Stimulated activated CD4-positive, alpha-beta T cell treated with anti-CD3 and anti-CD28 coated beads, Interleukin-2, amount 100 ng/mL, for 4 hours (primary cell): ENCODE measurements at regions not wholly inside any gene's neighbourhood (a gene's known extent, or its start where the extent isn't known, plus 50 kb on each side); places are given as distances from the start of the nearest gene placed in this dataset.

ENCODE experiments used
- DNase-seq: peaks from one replicate; pipeline ENCODE4 v3.0.0-alpha.2; 2020; ENCODE audit warnings: low read depth

- no peak for DNase-seq
Observed at GRCh38 chr3:11089931-11090330, 64.4 kb upstream of the HRH1 start.

DNA sequence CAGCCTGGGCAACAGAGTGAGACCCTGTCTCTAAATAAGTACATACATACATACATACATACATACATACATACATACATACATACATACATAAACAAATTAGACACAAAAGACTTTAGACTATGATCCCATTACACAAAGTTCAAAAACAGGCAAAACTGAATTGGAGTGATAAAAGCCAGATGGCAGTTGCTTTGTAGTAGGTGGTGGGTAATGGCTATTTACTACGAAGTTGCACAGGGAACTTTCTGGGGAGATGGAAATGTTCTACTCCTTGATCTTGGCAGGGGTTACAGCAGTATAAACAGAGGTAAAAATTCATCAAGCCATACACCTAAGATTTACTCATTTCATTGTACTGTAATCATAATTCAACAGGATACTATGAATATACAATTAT, 63.7 kb upstream of the HRH1 start:
- DNase-seq, result no peak

- no peak for DNase-seq
Observed at GRCh38 chr3:11091088-11091590, 63.2 kb upstream of the HRH1 start.

- no peak for DNase-seq
Observed at GRCh38 chr3:11091791-11092190, 62.5 kb upstream of the HRH1 start.

- no peak for DNase-seq
Observed at GRCh38 chr3:11093823-11094340, 60.4 kb upstream of the HRH1 start.

DNA sequence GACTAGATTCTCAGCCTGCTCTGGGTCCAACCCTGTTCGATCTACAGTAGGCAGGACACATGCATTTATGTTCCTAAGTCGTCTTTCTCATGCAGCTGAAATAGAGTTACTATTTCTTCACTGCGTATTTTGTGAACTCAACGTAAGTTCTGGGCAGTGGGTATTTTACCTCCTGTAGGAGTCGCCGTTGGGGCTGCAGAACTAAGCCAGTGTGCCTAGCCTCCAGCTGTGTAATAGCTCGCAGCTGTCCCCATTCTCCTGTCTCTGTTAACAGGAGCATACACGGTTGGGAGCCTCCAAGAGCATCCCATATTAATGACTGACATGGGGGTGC, 58.4 kb upstream of the HRH1 start:
- DNase-seq, result no peak

- DNase-seq, result peak; percentile 64
Observed at GRCh38 chr3:11096266-11097139, 57.8 kb upstream of the HRH1 start.

GRCh38 chr3:11099306-11099705, 55.0 kb upstream of the HRH1 start:
- no peak for DNase-seq
